Dendritic cell treated with granulocyte-macrophage colony-stimulating factor and Interleukin-4, amounts not matched to agents 40 ng/mL and 50 ng/mL, for 4 days (primary cell): ENCODE measurements at regions not wholly inside any gene's neighbourhood (a gene's known extent, or its start where the extent isn't known, plus 50 kb on each side); places are given as distances from the start of the nearest gene placed in this dataset.
"Not testable (repeated sequence)": the region's sequence is repeated elsewhere in the genome, so short reads cannot be mapped to it uniquely, and the experiment has no call there.

Experiments used
- H3K27ac Mint-ChIP-seq: one replicate; pipeline ENCODE4 v1.8.0; 2022; ENCODE audit warnings: mild to moderate bottlenecking, mixed read lengths
- H3K27me3 Mint-ChIP-seq: one replicate; pipeline ENCODE4 v1.8.0; 2022; ENCODE audit warnings: mild to moderate bottlenecking, mixed read lengths
- H3K36me3 Mint-ChIP-seq: one replicate; pipeline ENCODE4 v1.8.0; 2022; ENCODE audit warnings: low read depth, mixed read lengths
- H3K4me1 Mint-ChIP-seq: one replicate; pipeline ENCODE4 v1.8.0; 2022; ENCODE audit warnings: low read depth, mixed read lengths
- H3K4me3 Mint-ChIP-seq: one replicate; pipeline ENCODE4 v1.8.0; 2022; ENCODE audit warnings: mild to moderate bottlenecking, moderate library complexity, mixed read lengths
- H3K9me3 Mint-ChIP-seq: one replicate; pipeline ENCODE4 v1.8.0; 2022; ENCODE audit warnings: mixed read lengths
- intact Hi-C: fragments of 100-400 bp; cut with micrococcal nuclease; formaldehyde crosslinking; loops from one replicate; pipeline ENCODE4 v1.15.0; 2022

GRCh38 chr4:123649645-123650391 lies 253.2 kb downstream of the SPRY1 start:
- Mint-ChIP-seq H3K27ac (no peak overlapping the region), H3K27me3 (no peaks in the 10 kb centered on the region), H3K4me3 (no peak overlapping the region), H3K9me3 (no peaks in the 10 kb centered on the region), H3K36me3 (no peaks in the 10 kb centered on the region), H3K4me1 (no peaks in the 10 kb centered on the region)
- intact Hi-C loops = no loop called here

- intact Hi-C loops = no loop called here
- no peaks in the 10 kb centered on the region for H3K9me3 Mint-ChIP-seq
- H3K27ac Mint-ChIP-seq = no peak overlapping the region
- no peaks in the 10 kb centered on the region for H3K36me3 Mint-ChIP-seq
- no peak overlapping the region for H3K4me3 Mint-ChIP-seq
- H3K4me1 Mint-ChIP-seq = no peaks in the 10 kb centered on the region
- H3K27me3 Mint-ChIP-seq = no peaks in the 10 kb centered on the region
These were observed 254.5 kb downstream of the SPRY1 start for GRCh38 chr4:123651066-123651465.

DNA sequence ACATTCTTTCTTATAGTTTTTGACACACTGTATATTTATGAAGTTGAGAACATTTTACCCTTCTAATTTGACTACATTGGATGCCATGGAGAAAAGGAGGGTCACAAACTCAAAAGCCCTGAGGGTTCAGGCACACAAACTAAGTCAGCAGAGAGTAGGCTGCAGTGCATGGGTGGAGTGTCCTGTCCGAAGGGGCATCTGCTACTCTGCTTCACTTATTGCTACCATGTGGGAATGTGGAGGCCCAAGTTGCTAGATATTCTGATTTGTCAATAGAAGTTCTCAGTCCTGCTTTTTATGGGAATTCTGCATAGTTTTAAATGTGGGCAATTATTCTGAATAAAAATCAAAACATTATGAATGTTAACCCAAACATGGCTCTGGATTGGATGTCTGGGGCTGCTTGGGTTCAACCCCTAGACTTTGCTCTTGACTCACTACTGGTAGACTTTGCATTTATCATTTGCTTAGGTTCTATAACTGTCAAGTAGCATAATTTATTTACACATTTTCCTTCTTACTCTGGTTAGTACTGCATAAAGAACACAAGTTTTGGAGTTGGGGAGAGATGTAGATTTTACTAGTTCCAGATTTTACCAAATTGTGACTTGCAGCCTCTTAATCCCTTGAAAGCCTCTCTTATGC lies 255.1 kb downstream of the SPRY1 start:
- Mint-ChIP-seq H3K27me3 (no peaks in the 10 kb centered on the region), H3K4me3 (no peak overlapping the region), H3K4me1 (no peaks in the 10 kb centered on the region), H3K27ac (no peak overlapping the region), H3K9me3 (no peaks in the 10 kb centered on the region), H3K36me3 (no peaks in the 10 kb centered on the region)
- intact Hi-C loops = no loop called here

- Mint-ChIP-seq H3K4me3 (no peak overlapping the region), H3K27ac (no peak overlapping the region), H3K4me1 (no peaks in the 10 kb centered on the region), H3K9me3 (no peaks in the 10 kb centered on the region), H3K36me3 (no peaks in the 10 kb centered on the region), H3K27me3 (peaks cover 1% of the 10 kb centered on the region)
- intact Hi-C loops = no loop called here
These were observed 255.9 kb downstream of the SPRY1 start for GRCh38 chr4:123652476-123652875.

DNA sequence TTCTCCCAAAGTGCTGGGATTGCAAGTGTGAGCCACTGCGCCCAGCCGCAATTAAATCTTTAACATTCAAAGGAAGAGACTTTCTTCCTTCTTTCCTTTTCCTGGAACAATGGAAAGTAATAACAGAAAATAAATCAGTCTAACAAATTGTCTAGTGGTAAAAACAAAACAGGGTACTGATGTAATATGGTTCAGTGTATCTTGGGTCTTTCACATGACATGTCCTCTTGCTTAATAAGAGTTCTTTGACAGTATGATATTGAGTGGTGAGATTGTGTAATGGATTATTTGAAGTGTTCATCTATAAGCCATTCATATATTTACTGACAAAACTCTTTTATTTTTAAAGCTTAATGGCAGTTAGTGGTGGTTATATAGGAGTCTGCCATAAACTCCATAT lies 256.6 kb downstream of the SPRY1 start:
- no peaks in the 10 kb centered on the region for H3K9me3 Mint-ChIP-seq
- H3K27ac Mint-ChIP-seq = no peak overlapping the region
- intact Hi-C loops = no loop called here
- no peaks in the 10 kb centered on the region for H3K4me1 Mint-ChIP-seq
- no peaks in the 10 kb centered on the region for H3K36me3 Mint-ChIP-seq
- H3K27me3 Mint-ChIP-seq = peaks cover 1% of the 10 kb centered on the region
- no peak overlapping the region for H3K4me3 Mint-ChIP-seq

GRCh38 chr4:123656746-123657294 lies 260.2 kb downstream of the SPRY1 start:
- H3K27ac Mint-ChIP-seq, H3K36me3 Mint-ChIP-seq, H3K9me3 Mint-ChIP-seq, intact Hi-C loops, H3K4me3 Mint-ChIP-seq, H3K4me1 Mint-ChIP-seq: not testable (repeated sequence)
- peaks cover 11% of the 10 kb centered on the region for H3K27me3 Mint-ChIP-seq

- peaks cover 11% of the 10 kb centered on the region for H3K27me3 Mint-ChIP-seq
- H3K4me1 Mint-ChIP-seq, H3K9me3 Mint-ChIP-seq, H3K36me3 Mint-ChIP-seq, H3K4me3 Mint-ChIP-seq, H3K27ac Mint-ChIP-seq: not testable (repeated sequence)
- intact Hi-C loops = loop anchor here (2.0 kb wide), 1 partner anchor 267 kb away; no protein-coding TSS in a partner anchor
These were observed 261.0 kb downstream of the SPRY1 start for GRCh38 chr4:123657606-123658005.

- Mint-ChIP-seq H3K27ac (no peak overlapping the region), H3K4me3 (no peak overlapping the region), H3K9me3 (no peaks in the 10 kb centered on the region), H3K27me3 (peaks cover 12% of the 10 kb centered on the region), H3K4me1 (no peaks in the 10 kb centered on the region), H3K36me3 (no peaks in the 10 kb centered on the region)
- intact Hi-C loops = loop anchor here (2.0 kb wide), 1 partner anchor 268 kb away; no protein-coding TSS in a partner anchor
These were observed 262.7 kb downstream of the SPRY1 start for GRCh38 chr4:123659262-123659661.

- H3K27ac Mint-ChIP-seq = no peak overlapping the region
- H3K27me3 Mint-ChIP-seq = peaks cover 12% of the 10 kb centered on the region
- H3K9me3 Mint-ChIP-seq = no peaks in the 10 kb centered on the region
- no peaks in the 10 kb centered on the region for H3K4me1 Mint-ChIP-seq
- intact Hi-C loops = loop anchor here (2.0 kb wide), 2 partner anchors 269 to 557 kb away; no protein-coding TSS in a partner anchor
- no peaks in the 10 kb centered on the region for H3K36me3 Mint-ChIP-seq
- no peak overlapping the region for H3K4me3 Mint-ChIP-seq
These were observed 263.1 kb downstream of the SPRY1 start for GRCh38 chr4:123659730-123660129.

- intact Hi-C loops = loop anchor here (2.0 kb wide), 1 partner anchor 558 kb away; no protein-coding TSS in a partner anchor
- H3K27ac Mint-ChIP-seq = no peak overlapping the region
- H3K9me3 Mint-ChIP-seq = no peaks in the 10 kb centered on the region
- H3K27me3 Mint-ChIP-seq = peaks cover 12% of the 10 kb centered on the region
- no peak overlapping the region for H3K4me3 Mint-ChIP-seq
- no peaks in the 10 kb centered on the region for H3K4me1 Mint-ChIP-seq
- H3K36me3 Mint-ChIP-seq = no peaks in the 10 kb centered on the region
These were observed 264.6 kb downstream of the SPRY1 start for GRCh38 chr4:123661080-123661737.

DNA sequence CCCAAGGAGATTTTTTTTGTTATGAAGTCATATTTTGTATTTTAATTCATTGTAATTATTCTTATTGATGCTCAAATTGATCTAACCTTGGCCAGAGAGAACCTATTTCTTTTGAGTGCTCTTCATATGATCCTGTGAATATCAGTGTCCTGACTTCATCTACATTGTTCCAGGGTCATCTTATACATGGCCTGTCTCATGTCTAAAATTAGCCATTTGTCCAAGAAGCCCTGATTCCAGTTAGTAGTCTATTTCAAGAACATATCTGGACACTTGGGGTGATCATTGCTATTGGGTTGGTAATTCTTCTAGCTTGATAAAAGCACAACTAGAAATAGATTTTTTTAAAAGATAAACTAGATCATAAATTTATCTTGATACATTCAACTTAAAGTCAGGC lies 266.2 kb downstream of the SPRY1 start:
- no peak overlapping the region for H3K4me3 Mint-ChIP-seq
- H3K4me1 Mint-ChIP-seq = no peaks in the 10 kb centered on the region
- no peaks in the 10 kb centered on the region for H3K36me3 Mint-ChIP-seq
- peaks cover 11% of the 10 kb centered on the region for H3K27me3 Mint-ChIP-seq
- no peak overlapping the region for H3K27ac Mint-ChIP-seq
- intact Hi-C loops = no loop called here
- no peaks in the 10 kb centered on the region for H3K9me3 Mint-ChIP-seq

DNA sequence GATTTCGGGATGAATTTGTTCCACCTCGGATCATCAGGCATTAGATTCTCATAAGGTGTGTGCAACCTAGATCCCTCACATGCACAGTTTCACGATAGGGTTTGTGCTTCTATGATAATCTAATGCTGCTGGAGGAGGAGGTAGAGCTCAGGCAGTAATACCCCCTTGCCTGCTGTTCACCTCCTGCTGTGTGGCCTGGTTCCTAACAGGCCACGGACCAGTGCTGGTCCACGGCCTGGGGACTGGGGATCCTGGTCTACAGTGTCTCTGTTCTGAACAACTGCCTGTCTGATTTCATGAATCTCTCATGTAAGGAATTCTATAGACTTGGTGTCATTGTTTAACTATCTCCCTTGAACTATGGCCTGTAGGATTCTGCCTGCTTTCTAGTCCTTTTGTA lies 269.9 kb downstream of the SPRY1 start:
- Mint-ChIP-seq H3K4me1 (no peaks in the 10 kb centered on the region), H3K36me3 (no peaks in the 10 kb centered on the region), H3K27ac (no peak overlapping the region), H3K4me3 (no peak overlapping the region), H3K27me3 (peaks cover 15% of the 10 kb centered on the region), H3K9me3 (no peaks in the 10 kb centered on the region)
- intact Hi-C loops = no loop called here

- Mint-ChIP-seq H3K9me3 (no peaks in the 10 kb centered on the region), H3K4me3 (no peak overlapping the region), H3K27ac (no peak overlapping the region), H3K4me1 (no peaks in the 10 kb centered on the region), H3K36me3 (no peaks in the 10 kb centered on the region), H3K27me3 (peaks cover 16% of the 10 kb centered on the region)
- intact Hi-C loops = no loop called here
These were observed 270.9 kb downstream of the SPRY1 start for GRCh38 chr4:123667496-123667895.

DNA sequence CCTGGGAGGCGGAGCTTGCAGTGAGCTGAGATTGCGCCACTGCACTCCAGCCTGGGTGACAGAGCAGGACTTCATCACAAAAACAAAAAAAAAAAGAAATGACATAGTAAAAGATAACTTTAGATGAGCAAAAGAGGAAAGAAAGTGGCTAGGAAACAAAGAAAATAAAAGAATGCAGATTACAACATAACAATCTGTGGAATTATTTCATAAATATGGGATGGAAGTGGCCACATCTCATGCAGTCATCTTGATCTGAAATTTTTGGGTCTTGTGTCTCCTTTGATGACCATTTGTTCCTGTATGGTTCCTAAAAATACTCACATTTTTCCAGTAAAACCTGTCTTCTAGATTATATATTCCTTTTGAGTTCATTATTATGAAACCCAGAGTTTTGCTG lies 271.4 kb downstream of the SPRY1 start:
- Mint-ChIP-seq H3K9me3 (no peaks in the 10 kb centered on the region), H3K36me3 (no peaks in the 10 kb centered on the region), H3K27ac (no peak overlapping the region), H3K4me1 (peaks cover 3% of the 10 kb centered on the region), H3K4me3 (no peak overlapping the region), H3K27me3 (peaks cover 16% of the 10 kb centered on the region)
- intact Hi-C loops = no loop called here
